K562 (cell line): ENCODE measurements at regions not wholly inside any gene's neighbourhood (a gene's known extent, or its start where the extent isn't known, plus 50 kb on each side); places are given as distances from the start of the nearest gene placed in this dataset.

Experiments
- ELF2 ChIP-seq: fragments of 250-450 bp; sonication (Bioruptor Pico); IDR thresholded peaks from 2 replicates; pipeline ENCODE4 v1.5.0; 2021; ENCODE audit warnings: mild to moderate bottlenecking
- EZH2 ChIP-seq: IDR thresholded peaks from 2 replicates; pipeline ENCODE4 v1.6.1; 2012; ENCODE audit warnings: low read depth, mild to moderate bottlenecking, inconsistent platforms, low read length, borderline replicate concordance
- FOXM1 ChIP-seq, 2 experiments: fragments of 450-650 bp in 1 of 2; sonication (generic) in 1 of 2; formaldehyde crosslinking in 1 of 2; IDR thresholded peaks; 2 replicates each; pipeline versions ENCODE4 v1.6.1 to v1.9.0; 2017 to 2022; ENCODE audit warnings: low read depth in 2 of 2, mild to moderate bottlenecking in 2 of 2, missing genetic modification reagents in 1 of 2, moderate library complexity in 1 of 2
- MEIS2 ChIP-seq: fragments of 450-650 bp; IDR thresholded peaks from 2 replicates; pipeline ENCODE4 v1.6.1; 2014; ENCODE audit warnings: mild to moderate bottlenecking; ENCODE audit not compliant: partially characterized antibody
- POLR3G ChIP-seq: IDR thresholded peaks from 2 replicates; pipeline ENCODE4 v1.6.1; 2011; ENCODE audit not compliant: insufficient read length, insufficient replicate concordance; ENCODE audit errors: extremely low read depth
- ZNF655 ChIP-seq: fragments of 250-450 bp; sonication (Bioruptor Pico); IDR thresholded peaks from 2 replicates; pipeline ENCODE4 v1.5.0; 2021
- ZZZ3 ChIP-seq: fragments of 450-650 bp; IDR thresholded peaks from 2 replicates; pipeline ENCODE4 v1.6.1; 2016; ENCODE audit warnings: antibody characterized with exemption, mild to moderate bottlenecking, moderate library complexity
- TF ChIP-seq, protein P1 (sequence below), 3 experiments: IDR thresholded peaks in 2 of 3; conservative IDR thresholded peaks in 1 of 3; 2 replicates each; pipeline ENCODE4 v1.5.1; 2011 to 2012; ENCODE audit warnings: low read length in 3 of 3, mild to moderate bottlenecking in 3 of 3, control low read depth in 2 of 3, improper control_type of control experiment in 1 of 3, inconsistent platforms in 1 of 3, low read depth in 1 of 3, mixed read lengths in 1 of 3, moderate library complexity in 1 of 3; ENCODE audit not compliant: insufficient read depth in 2 of 3

DNA sequence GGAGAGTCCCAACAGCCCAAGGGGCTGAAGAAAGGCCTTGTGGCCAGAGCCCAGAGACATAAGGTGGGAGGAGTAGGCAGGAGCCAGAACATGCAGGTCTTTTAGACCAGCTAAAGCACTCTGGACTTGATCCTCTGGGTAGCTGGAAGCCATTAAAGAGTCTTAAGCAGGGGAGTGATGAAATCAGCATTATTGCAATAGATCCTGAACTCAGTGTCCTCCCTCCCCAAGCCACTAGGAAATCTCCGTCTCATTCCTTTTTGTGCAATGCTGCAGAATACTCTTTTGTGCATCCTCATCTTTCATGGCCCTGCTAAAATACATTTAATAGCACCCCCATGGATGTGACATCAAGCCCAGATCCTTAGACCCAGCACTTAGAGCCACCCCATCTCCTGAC is 58.6 kb upstream of the ZCCHC2 start:
- TF ChIP-seq FOXM1 (IDR thresholded peaks at IDR 0.05; ENCODE audit: low read depth) (no peak), FOXM1 (CRISPR knock-in tag; IDR thresholded peaks at IDR 0.05; ENCODE audit: low read depth) (no peak), MEIS2 (no peak), ELF2 (CRISPR knock-in tag) (no peak), ZNF655 (CRISPR knock-in tag) (no peak), POLR3G (no peak), ZZZ3 (no peak), EZH2 (no peak)
- TF ChIP-seq, protein P1, sequence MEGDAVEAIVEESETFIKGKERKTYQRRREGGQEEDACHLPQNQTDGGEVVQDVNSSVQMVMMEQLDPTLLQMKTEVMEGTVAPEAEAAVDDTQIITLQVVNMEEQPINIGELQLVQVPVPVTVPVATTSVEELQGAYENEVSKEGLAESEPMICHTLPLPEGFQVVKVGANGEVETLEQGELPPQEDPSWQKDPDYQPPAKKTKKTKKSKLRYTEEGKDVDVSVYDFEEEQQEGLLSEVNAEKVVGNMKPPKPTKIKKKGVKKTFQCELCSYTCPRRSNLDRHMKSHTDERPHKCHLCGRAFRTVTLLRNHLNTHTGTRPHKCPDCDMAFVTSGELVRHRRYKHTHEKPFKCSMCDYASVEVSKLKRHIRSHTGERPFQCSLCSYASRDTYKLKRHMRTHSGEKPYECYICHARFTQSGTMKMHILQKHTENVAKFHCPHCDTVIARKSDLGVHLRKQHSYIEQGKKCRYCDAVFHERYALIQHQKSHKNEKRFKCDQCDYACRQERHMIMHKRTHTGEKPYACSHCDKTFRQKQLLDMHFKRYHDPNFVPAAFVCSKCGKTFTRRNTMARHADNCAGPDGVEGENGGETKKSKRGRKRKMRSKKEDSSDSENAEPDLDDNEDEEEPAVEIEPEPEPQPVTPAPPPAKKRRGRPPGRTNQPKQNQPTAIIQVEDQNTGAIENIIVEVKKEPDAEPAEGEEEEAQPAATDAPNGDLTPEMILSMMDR (IDR thresholded peaks at IDR 0.05 in 2 of 3, conservative IDR thresholded peaks at IDR 0.05 in 1 of 3; ENCODE audit: insufficient read depth in 2 of 3, low read depth in 1 of 3, low read length in 3 of 3): no peak
